Naive thymus-derived CD4-positive, alpha-beta T cell (primary cell): ENCODE measurements at regions not wholly inside any gene's neighbourhood (a gene's known extent, or its start where the extent isn't known, plus 50 kb on each side); places are given as distances from the start of the nearest gene placed in this dataset.
"Not testable (repeated sequence)": the region's sequence is repeated elsewhere in the genome, so short reads cannot be mapped to it uniquely, and the experiment has no call there.

Source experiments
- ATAC-seq: fragments of 150-1000 bp; cut with Tn5 transposase; 2 replicates; pipeline ENCODE4 v1.10.0; 2021; ENCODE audit warnings: mild to moderate bottlenecking, moderate library complexity
- CTCF ChIA-PET: fragments of 350-600 bp; sonication (Branson Sonifier 250); formaldehyde crosslinking; loops from one replicate; lab custom pipeline; 2021; ENCODE audit warnings: antibody characterized with exemption; lab: Charles Lee
- POLR2A ChIA-PET: fragments of 350-600 bp; sonication (Branson Sonifier 250); formaldehyde crosslinking; loops from one replicate; lab custom pipeline; 2021; ENCODE audit warnings: antibody characterized with exemption, inconsistent platforms; lab: Charles Lee
- DNase-seq, 9 donors: peaks; one replicate each; pipeline versions ENCODE4 v3.0.0 to v3.0.0-alpha.2; 2020 to 2022; ENCODE audit warnings: mixed read lengths in 1 of 9
- H3K27ac ChIP-seq: one replicate; pipeline ENCODE4 v1.7.0; 2013; ENCODE audit warnings: mild to moderate bottlenecking, low read depth, low read length, moderate library complexity
- H3K27me3 ChIP-seq, 2 donors: one replicate each; pipeline ENCODE4 v1.7.0; 2013; ENCODE audit warnings: low read length in 2 of 2, mild to moderate bottlenecking in 2 of 2, moderate library complexity in 2 of 2; ENCODE audit not compliant: control insufficient read depth in 2 of 2, insufficient read depth in 2 of 2
- H3K36me3 ChIP-seq, 3 experiments: 1 replicate in 2 of 3; 2 replicates in 1 of 3; pipeline ENCODE4 v1.7.0; 2013; ENCODE audit warnings: low read length in 3 of 3, mild to moderate bottlenecking in 3 of 3, moderate library complexity in 1 of 3; ENCODE audit not compliant: insufficient read depth in 3 of 3, control insufficient read depth in 2 of 3
- H3K4me1 ChIP-seq, 2 donors: one replicate each; pipeline ENCODE4 v1.7.0; 2013; ENCODE audit warnings: low read length in 2 of 2, mild to moderate bottlenecking in 2 of 2, moderate library complexity in 1 of 2; ENCODE audit not compliant: control insufficient read depth in 2 of 2, insufficient read depth in 2 of 2
- H3K4me3 ChIP-seq: 2 replicates; pipeline ENCODE4 v1.7.0; 2013; ENCODE audit warnings: mild to moderate bottlenecking, low read length
- H3K9me3 ChIP-seq, 3 experiments: 1 replicate in 2 of 3; 2 replicates in 1 of 3; pipeline ENCODE4 v1.7.0; 2013; ENCODE audit warnings: low read length in 3 of 3; ENCODE audit not compliant: control insufficient read depth in 2 of 3
- H3K27ac Mint-ChIP-seq, 9 donors: one replicate each; pipeline ENCODE4 v1.8.0; 2020 to 2022; ENCODE audit warnings: mixed read lengths in 9 of 9, mild to moderate bottlenecking in 8 of 9, moderate library complexity in 5 of 9, inconsistent platforms in 2 of 9
- H3K27me3 Mint-ChIP-seq, 5 donors: one replicate each; pipeline ENCODE4 v1.8.0; 2021 to 2022; ENCODE audit warnings: mixed read lengths in 5 of 5, mild to moderate bottlenecking in 1 of 5
- H3K36me3 Mint-ChIP-seq, 5 donors: one replicate each; pipeline ENCODE4 v1.8.0; 2020 to 2022; ENCODE audit warnings: mixed read lengths in 5 of 5, mild to moderate bottlenecking in 3 of 5, inconsistent platforms in 1 of 5
- H3K4me1 Mint-ChIP-seq, 7 donors: one replicate each; pipeline ENCODE4 v1.8.0; 2020 to 2022; ENCODE audit warnings: mixed read lengths in 7 of 7, mild to moderate bottlenecking in 3 of 7, inconsistent platforms in 1 of 7
- H3K4me3 Mint-ChIP-seq, 10 donors: one replicate each; pipeline ENCODE4 v1.8.0; 2020 to 2022; ENCODE audit warnings: mild to moderate bottlenecking in 10 of 10, mixed read lengths in 10 of 10, moderate library complexity in 6 of 10, inconsistent platforms in 2 of 10
- H3K9me3 Mint-ChIP-seq, 11 donors: one replicate each; pipeline ENCODE4 v1.8.0; 2020 to 2022; ENCODE audit warnings: mixed read lengths in 11 of 11, mild to moderate bottlenecking in 4 of 11, inconsistent platforms in 1 of 11, moderate library complexity in 1 of 11
- intact Hi-C, 2 donors: fragments of 100-400 bp; cut with micrococcal nuclease; formaldehyde crosslinking; loops; one replicate each; pipeline ENCODE4 v1.15.1; 2023

GRCh38 chr20:57772349-57772964 lies 62.6 kb upstream of the PMEPA1 start:
- H3K9me3 Mint-ChIP-seq: peaks cover 0 to 1% (median 0%) of the 10 kb centered on the region in 11 donors
- POLR2A ChIA-PET: no interaction called here
- CTCF ChIA-PET: no interaction called here
- H3K4me3 ChIP-seq: no peak overlapping the region
- no peaks in the 10 kb centered on the region for H3K36me3 ChIP-seq
- H3K4me1 Mint-ChIP-seq: peaks cover 0 to 10% (median 0%) of the 10 kb centered on the region in 7 donors
- no peaks in the 10 kb centered on the region for H3K4me1 ChIP-seq
- no peaks in the 10 kb centered on the region for H3K27me3 ChIP-seq
- H3K27ac Mint-ChIP-seq: peak overlapping the region in 3 of 9 donors; percentile 28 to 84 (median 29)
- DNase-seq (peak in 4 of 9 donors; percentile 6 to 56 (median 14)), ATAC-seq (peak; percentile 22)
- H3K9me3 ChIP-seq: no peaks in the 10 kb centered on the region
- intact Hi-C loops: no loop called here
- no peak overlapping the region for H3K4me3 Mint-ChIP-seq
- no peak overlapping the region for H3K27ac ChIP-seq
- peaks cover 0 to 23% (median 4%) of the 10 kb centered on the region in 5 donors for H3K27me3 Mint-ChIP-seq
- H3K36me3 Mint-ChIP-seq: no peaks in the 10 kb centered on the region

- intact Hi-C loops: no loop called here
- Mint-ChIP-seq H3K27ac (peak overlapping the region in 1 of 9 donors; percentile 56), H3K36me3 (no peaks in the 10 kb centered on the region), H3K4me3 (no peak overlapping the region), H3K9me3 (peaks cover 0 to 1% (median 0%) of the 10 kb centered on the region in 11 donors), H3K4me1 (peaks cover 0 to 10% (median 0%) of the 10 kb centered on the region in 7 donors), H3K27me3 (peaks cover 0 to 13% (median 4%) of the 10 kb centered on the region in 5 donors)
- H3K36me3 ChIP-seq: no peaks in the 10 kb centered on the region
- ChIA-PET POLR2A (no interaction called here), CTCF (no interaction called here)
- no peak for DNase-seq
- H3K27me3 ChIP-seq: no peaks in the 10 kb centered on the region
- ATAC-seq: no peak
- no peak overlapping the region for H3K27ac ChIP-seq
- H3K4me1 ChIP-seq: no peaks in the 10 kb centered on the region
- no peaks in the 10 kb centered on the region for H3K9me3 ChIP-seq
- H3K4me3 ChIP-seq: no peak overlapping the region
Observed at GRCh38 chr20:57770852-57771720, 61.3 kb upstream of the PMEPA1 start.

GRCh38 chr20:57770401-57770800 lies 60.6 kb upstream of the PMEPA1 start:
- H3K9me3 ChIP-seq, H3K4me3 Mint-ChIP-seq, H3K27ac ChIP-seq, H3K27ac Mint-ChIP-seq, H3K4me1 ChIP-seq, CTCF ChIA-PET, ATAC-seq, intact Hi-C loops, DNase-seq, H3K9me3 Mint-ChIP-seq, H3K36me3 ChIP-seq, H3K4me3 ChIP-seq, H3K27me3 ChIP-seq, H3K36me3 Mint-ChIP-seq, POLR2A ChIA-PET: not testable (repeated sequence)
- peaks cover 0 to 10% (median 0%) of the 10 kb centered on the region in 7 donors for H3K4me1 Mint-ChIP-seq
- H3K27me3 Mint-ChIP-seq: peaks cover 0 to 12% (median 4%) of the 10 kb centered on the region in 5 donors

- H3K9me3 Mint-ChIP-seq: peaks cover 0 to 9% (median 0%) of the 10 kb centered on the region in 11 donors
- H3K27ac ChIP-seq: no peak overlapping the region
- H3K36me3 ChIP-seq: no peaks in the 10 kb centered on the region
- peaks cover 0 to 10% (median 0%) of the 10 kb centered on the region in 7 donors for H3K4me1 Mint-ChIP-seq
- intact Hi-C loops: no loop called here
- CTCF ChIA-PET: no interaction called here
- H3K4me3 Mint-ChIP-seq: no peak overlapping the region
- ATAC-seq (no peak), DNase-seq (no peak)
- no peaks in the 10 kb centered on the region for H3K27me3 ChIP-seq
- peaks cover 0 to 12% (median 4%) of the 10 kb centered on the region in 5 donors for H3K27me3 Mint-ChIP-seq
- H3K36me3 Mint-ChIP-seq: no peaks in the 10 kb centered on the region
- H3K9me3 ChIP-seq: no peaks in the 10 kb centered on the region
- no peak overlapping the region for H3K4me3 ChIP-seq
- no peaks in the 10 kb centered on the region for H3K4me1 ChIP-seq
- POLR2A ChIA-PET: no interaction called here
- no peak overlapping the region for H3K27ac Mint-ChIP-seq
Observed at GRCh38 chr20:57769756-57770155, 59.9 kb upstream of the PMEPA1 start.

GRCh38 chr20:57768519-57768918 lies 58.7 kb upstream of the PMEPA1 start:
- Histone ChIP-seq H3K27me3 (no peaks in the 10 kb centered on the region), H3K9me3 (no peaks in the 10 kb centered on the region), H3K27ac (no peak overlapping the region), H3K4me1 (no peaks in the 10 kb centered on the region), H3K36me3 (no peaks in the 10 kb centered on the region), H3K4me3 (no peak overlapping the region)
- no peak for DNase-seq
- Mint-ChIP-seq H3K9me3 (peaks cover 0 to 21% (median 7%) of the 10 kb centered on the region in 11 donors), H3K27me3 (peaks cover 0 to 15% (median 4%) of the 10 kb centered on the region in 5 donors), H3K36me3 (peaks cover 0 to 8% (median 4%) of the 10 kb centered on the region in 5 donors), H3K4me1 (peaks cover 0 to 10% (median 0%) of the 10 kb centered on the region in 7 donors), H3K4me3 (no peak overlapping the region), H3K27ac (peak overlapping the region in 1 of 9 donors; percentile 23)
- intact Hi-C loops: no loop called here
- no peak for ATAC-seq
- POLR2A ChIA-PET: no interaction called here
- CTCF ChIA-PET: no interaction called here

- H3K4me3 ChIP-seq: no peak overlapping the region
- H3K9me3 ChIP-seq: no peaks in the 10 kb centered on the region
- Mint-ChIP-seq H3K27me3 (peaks cover 0 to 22% (median 9%) of the 10 kb centered on the region in 5 donors), H3K27ac (no peak overlapping the region), H3K36me3 (peaks cover 0 to 10% (median 4%) of the 10 kb centered on the region in 5 donors), H3K9me3 (peaks cover 0 to 25% (median 8%) of the 10 kb centered on the region in 11 donors), H3K4me3 (no peak overlapping the region), H3K4me1 (peaks cover 0 to 7% (median 0%) of the 10 kb centered on the region in 7 donors)
- no peaks in the 10 kb centered on the region for H3K36me3 ChIP-seq
- CTCF ChIA-PET: interaction anchor here (0.7 kb wide), 1 partner anchor 36 kb away, joined by 5 read pairs; no protein-coding TSS in a partner anchor
- H3K27me3 ChIP-seq: no peaks in the 10 kb centered on the region
- DNase-seq (no peak), ATAC-seq (no peak)
- intact Hi-C loops: no loop called here
- H3K4me1 ChIP-seq: no peaks in the 10 kb centered on the region
- no peak overlapping the region for H3K27ac ChIP-seq
- POLR2A ChIA-PET: no interaction called here
Observed at GRCh38 chr20:57767441-57767840, 57.6 kb upstream of the PMEPA1 start.
